CD4-positive, alpha-beta T cell (primary cell): ENCODE measurements at regions not wholly inside any gene's neighbourhood (a gene's known extent, or its start where the extent isn't known, plus 50 kb on each side); places are given as distances from the start of the nearest gene placed in this dataset.

Experiments used
- ATAC-seq: fragments of 200-7000 bp; cut with Tn5 transposase; one replicate; pipeline ENCODE4 v1.10.0; 2022; ENCODE audit warnings: mild to moderate bottlenecking; ENCODE audit not compliant: poor library complexity
- CTCF ChIA-PET: fragments of 350-600 bp; sonication (Branson Sonifier 250); formaldehyde crosslinking; loops from one replicate; lab custom pipeline; 2021; ENCODE audit warnings: antibody characterized with exemption, inconsistent platforms; lab: Charles Lee
- POLR2A ChIA-PET: fragments of 350-600 bp; sonication (Branson Sonifier 250); formaldehyde crosslinking; loops from one replicate; lab custom pipeline; 2021; ENCODE audit warnings: antibody characterized with exemption, inconsistent platforms; lab: Charles Lee
- DNase-seq, 14 experiments: peaks; one replicate each; pipeline ENCODE4 v3.0.0-alpha.2; 2013 to 2020; ENCODE audit warnings: mixed read lengths in 2 of 14
- H3K27ac ChIP-seq, 2 donors: one replicate each; pipeline versions ENCODE4 v1.5.1 to v1.7.0; 2013; ENCODE audit warnings: low read length in 2 of 2, low read depth in 1 of 2, mild to moderate bottlenecking in 1 of 2
- H3K27me3 ChIP-seq, 2 experiments: 1 replicate in 1 of 2; 2 replicates in 1 of 2; pipeline versions ENCODE4 v1.6.1 to v1.7.0; 2013; ENCODE audit warnings: low read length in 2 of 2, control low read depth in 1 of 2, mild to moderate bottlenecking in 1 of 2, moderate library complexity in 1 of 2; ENCODE audit not compliant: insufficient read depth in 2 of 2, control insufficient read depth in 1 of 2
- H3K36me3 ChIP-seq: one replicate; pipeline ENCODE4 v1.6.1; 2013; ENCODE audit warnings: low read length, control low read depth; ENCODE audit not compliant: insufficient read depth
- H3K4me1 ChIP-seq: one replicate; pipeline ENCODE4 v1.6.1; 2013; ENCODE audit warnings: low read length, control low read depth; ENCODE audit not compliant: insufficient read depth
- H3K4me3 ChIP-seq: one replicate; pipeline ENCODE4 v1.5.1; 2013; ENCODE audit warnings: mild to moderate bottlenecking, low read length, moderate library complexity
- H3K9me3 ChIP-seq, 2 experiments: 1 replicate in 1 of 2; 2 replicates in 1 of 2; pipeline versions ENCODE4 v1.6.1 to v1.7.0; 2013; ENCODE audit warnings: low read length in 2 of 2, mild to moderate bottlenecking in 2 of 2, control low read depth in 1 of 2, moderate library complexity in 1 of 2; ENCODE audit not compliant: control insufficient read depth in 1 of 2, insufficient read depth in 1 of 2
- H3K27ac Mint-ChIP-seq: one replicate; pipeline ENCODE4 v1.8.0; 2020; ENCODE audit warnings: mixed read lengths
- H3K27me3 Mint-ChIP-seq: one replicate; pipeline ENCODE4 v1.8.0; 2021; ENCODE audit warnings: mixed read lengths
- H3K36me3 Mint-ChIP-seq: one replicate; pipeline ENCODE4 v1.8.0; 2021; ENCODE audit warnings: low read depth, mixed read lengths
- H3K4me1 Mint-ChIP-seq: one replicate; pipeline ENCODE4 v1.8.0; 2021; ENCODE audit warnings: low read depth, mixed read lengths
- H3K4me3 Mint-ChIP-seq: one replicate; pipeline ENCODE4 v1.8.0; 2020; ENCODE audit warnings: mild to moderate bottlenecking, mixed read lengths
- H3K9me3 Mint-ChIP-seq: one replicate; pipeline ENCODE4 v1.8.0; 2020; ENCODE audit warnings: mixed read lengths
- intact Hi-C, 2 experiments: fragments of 100-400 bp; cut with DNase I in 1 of 2; cut with micrococcal nuclease in 1 of 2; formaldehyde crosslinking; loops; one replicate each; pipeline versions ENCODE4 v1.15.1 to v1.9.0; 2023 to 2025; cut with DNase I, micrococcal nuclease
- TF ChIP-seq, protein P1 (sequence below): fragments of 200-600 bp; IDR thresholded peaks from one replicate; pipeline ENCODE4 v1.8.0; 2022; ENCODE audit warnings: antibody characterized with exemption, mild to moderate bottlenecking

DNA sequence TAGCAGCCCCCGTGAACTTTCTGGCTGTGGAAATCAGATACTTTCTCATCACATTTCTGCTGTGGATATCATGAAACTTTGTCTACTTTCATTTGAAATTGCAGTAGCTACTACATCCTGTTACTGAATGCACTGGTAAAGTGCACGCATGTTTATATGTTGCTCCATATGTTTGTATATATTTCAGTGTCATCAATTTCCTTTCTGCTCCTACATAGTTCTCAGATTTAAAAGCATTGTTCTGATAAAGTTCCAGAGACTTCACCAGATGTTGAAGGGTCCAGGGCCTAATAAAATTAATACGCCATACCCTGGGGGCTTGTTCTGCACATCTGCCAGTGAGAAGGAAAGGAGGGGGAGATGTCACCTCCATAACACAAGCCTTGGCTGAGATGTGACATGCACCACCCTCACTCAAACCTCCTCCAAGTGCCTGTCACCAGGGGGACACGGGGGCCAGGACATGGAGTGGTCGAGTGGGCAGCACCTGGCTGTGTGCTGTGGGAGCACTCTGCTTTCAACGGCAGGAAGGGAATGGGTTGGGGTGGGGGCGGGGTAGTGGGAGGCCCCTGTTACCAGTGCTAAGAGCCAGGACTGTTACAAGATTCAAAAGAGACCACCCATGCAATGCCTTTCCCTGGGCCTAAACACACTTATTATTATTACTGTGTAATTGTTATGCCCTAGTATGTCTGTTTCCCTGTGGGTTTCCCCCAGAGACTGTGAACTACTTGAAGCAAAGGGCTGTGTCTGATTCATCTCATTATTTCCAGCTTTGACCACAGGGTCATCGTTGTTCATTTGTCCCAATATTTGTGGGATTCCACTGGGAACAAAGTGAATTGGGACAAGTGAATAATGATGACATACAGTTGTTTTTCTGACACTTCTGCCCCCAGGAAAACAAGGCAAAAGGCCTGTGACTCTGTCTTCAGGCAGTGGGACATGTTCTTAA, 193.4 kb downstream of the FOXL1 start:
- no peak overlapping the region for H3K27ac Mint-ChIP-seq
- POLR2A ChIA-PET = no interaction called here
- TF ChIP-seq, protein P1, sequence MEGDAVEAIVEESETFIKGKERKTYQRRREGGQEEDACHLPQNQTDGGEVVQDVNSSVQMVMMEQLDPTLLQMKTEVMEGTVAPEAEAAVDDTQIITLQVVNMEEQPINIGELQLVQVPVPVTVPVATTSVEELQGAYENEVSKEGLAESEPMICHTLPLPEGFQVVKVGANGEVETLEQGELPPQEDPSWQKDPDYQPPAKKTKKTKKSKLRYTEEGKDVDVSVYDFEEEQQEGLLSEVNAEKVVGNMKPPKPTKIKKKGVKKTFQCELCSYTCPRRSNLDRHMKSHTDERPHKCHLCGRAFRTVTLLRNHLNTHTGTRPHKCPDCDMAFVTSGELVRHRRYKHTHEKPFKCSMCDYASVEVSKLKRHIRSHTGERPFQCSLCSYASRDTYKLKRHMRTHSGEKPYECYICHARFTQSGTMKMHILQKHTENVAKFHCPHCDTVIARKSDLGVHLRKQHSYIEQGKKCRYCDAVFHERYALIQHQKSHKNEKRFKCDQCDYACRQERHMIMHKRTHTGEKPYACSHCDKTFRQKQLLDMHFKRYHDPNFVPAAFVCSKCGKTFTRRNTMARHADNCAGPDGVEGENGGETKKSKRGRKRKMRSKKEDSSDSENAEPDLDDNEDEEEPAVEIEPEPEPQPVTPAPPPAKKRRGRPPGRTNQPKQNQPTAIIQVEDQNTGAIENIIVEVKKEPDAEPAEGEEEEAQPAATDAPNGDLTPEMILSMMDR = no peak
- no peak for DNase-seq
- no peaks in the 10 kb centered on the region for H3K9me3 Mint-ChIP-seq
- Histone ChIP-seq H3K36me3 (no peaks in the 10 kb centered on the region), H3K27me3 (peaks cover 0 to 2% of the 10 kb centered on the region in 2 experiments), H3K9me3 (peaks cover 0 to 12% of the 10 kb centered on the region in 2 experiments), H3K4me1 (no peaks in the 10 kb centered on the region), H3K4me3 (no peak overlapping the region), H3K27ac (no peak overlapping the region)
- ATAC-seq = no peak
- H3K36me3 Mint-ChIP-seq = no peaks in the 10 kb centered on the region
- H3K27me3 Mint-ChIP-seq = peaks cover 20% of the 10 kb centered on the region
- intact Hi-C loops = no loop called here
- H3K4me1 Mint-ChIP-seq = no peaks in the 10 kb centered on the region
- CTCF ChIA-PET = no interaction called here
- no peak overlapping the region for H3K4me3 Mint-ChIP-seq

GRCh38 chr16:86772671-86773353, 194.5 kb downstream of the FOXL1 start:
- TF ChIP-seq, protein P1 = no peak
- peaks cover 0 to 10% of the 10 kb centered on the region in 2 experiments for H3K9me3 ChIP-seq
- Mint-ChIP-seq H3K27me3 (peaks cover 24% of the 10 kb centered on the region), H3K9me3 (no peaks in the 10 kb centered on the region), H3K4me3 (no peak overlapping the region), H3K27ac (no peak overlapping the region), H3K36me3 (no peaks in the 10 kb centered on the region), H3K4me1 (no peaks in the 10 kb centered on the region)
- CTCF ChIA-PET = no interaction called here
- no peak overlapping the region for H3K4me3 ChIP-seq
- H3K36me3 ChIP-seq = no peaks in the 10 kb centered on the region
- no peak for ATAC-seq
- DNase-seq = no peak
- H3K27me3 ChIP-seq = peaks cover 0 to 2% of the 10 kb centered on the region in 2 experiments
- H3K4me1 ChIP-seq = no peaks in the 10 kb centered on the region
- POLR2A ChIA-PET = no interaction called here
- intact Hi-C loops = no loop called here
- H3K27ac ChIP-seq = no peak overlapping the region

- no peak for DNase-seq
- TF ChIP-seq, protein P1 = no peak
Measured at GRCh38 chr16:86773354-86773715, 195.0 kb downstream of the FOXL1 start.

More at GRCh38 chr16:86773354-86773715, 195.0 kb downstream of the FOXL1 start:
- CTCF ChIA-PET = no interaction called here
- Histone ChIP-seq H3K4me3 (no peak overlapping the region), H3K36me3 (no peaks in the 10 kb centered on the region), H3K9me3 (peaks cover 0 to 6% of the 10 kb centered on the region in 2 experiments), H3K27ac (no peak overlapping the region), H3K4me1 (no peaks in the 10 kb centered on the region), H3K27me3 (peaks cover 0 to 2% of the 10 kb centered on the region in 2 experiments)
- no peak overlapping the region for H3K27ac Mint-ChIP-seq
- peaks cover 19% of the 10 kb centered on the region for H3K27me3 Mint-ChIP-seq
- H3K4me3 Mint-ChIP-seq = no peak overlapping the region
- POLR2A ChIA-PET = no interaction called here
- H3K4me1 Mint-ChIP-seq = no peaks in the 10 kb centered on the region
- no peak for ATAC-seq
- no peaks in the 10 kb centered on the region for H3K9me3 Mint-ChIP-seq
- intact Hi-C loops = no loop called here
- H3K36me3 Mint-ChIP-seq = no peaks in the 10 kb centered on the region
